A204.1 (cell line): ENCODE measurements at regions not wholly inside any gene's neighbourhood (a gene's known extent, or its start where the extent isn't known, plus 50 kb on each side); places are given as distances from the start of the nearest gene placed in this dataset.
A peak's percentile ranks its signal among the peaks of the same experiment; 100 is the strongest.

Experiments used
- FAIRE-seq: peaks from 2 replicates; lab custom pipeline; 2012; peaks lifted over from hg19 to GRCh38; lab: Jason Lieb, UNC

DNA sequence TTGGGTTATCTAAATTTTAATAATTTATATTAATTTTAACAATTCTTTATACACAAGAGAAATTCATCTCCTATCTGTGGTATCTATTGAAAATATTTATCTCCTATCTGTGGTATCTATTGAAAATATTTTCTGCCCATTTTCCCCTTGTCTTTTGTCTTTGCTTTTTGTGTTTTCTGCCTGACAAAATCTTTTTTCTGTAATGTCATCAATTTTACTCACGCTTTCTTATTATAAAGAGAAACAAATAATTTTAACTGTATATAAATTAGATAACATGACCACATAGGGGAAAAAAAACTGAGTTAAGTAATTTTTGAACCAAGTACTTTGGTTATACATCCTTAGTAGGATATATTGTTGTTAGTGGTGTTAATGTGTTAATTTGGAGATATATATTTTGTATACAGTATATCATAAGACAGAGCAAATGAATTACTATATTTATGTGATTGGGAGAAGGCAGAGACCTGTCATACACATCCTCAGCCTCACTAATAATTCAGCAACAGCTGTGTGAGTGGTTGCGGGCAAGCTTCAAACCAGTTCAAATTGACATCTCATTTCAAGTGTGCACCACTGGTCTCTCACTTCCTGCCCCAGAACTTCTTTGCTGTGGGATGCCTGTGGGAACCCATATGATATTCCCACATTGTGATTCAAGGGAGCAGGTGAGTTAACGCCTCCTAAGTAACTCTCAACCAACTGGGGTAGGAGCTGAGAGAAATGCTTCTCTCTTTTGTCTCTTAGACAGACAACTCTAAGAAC lies 292.4 kb downstream of the SP3 start:
- no peak for FAIRE-seq

- no peak for FAIRE-seq
Measured at GRCh38 chr2:173673640-173674039, 291.5 kb downstream of the SP3 start.

DNA sequence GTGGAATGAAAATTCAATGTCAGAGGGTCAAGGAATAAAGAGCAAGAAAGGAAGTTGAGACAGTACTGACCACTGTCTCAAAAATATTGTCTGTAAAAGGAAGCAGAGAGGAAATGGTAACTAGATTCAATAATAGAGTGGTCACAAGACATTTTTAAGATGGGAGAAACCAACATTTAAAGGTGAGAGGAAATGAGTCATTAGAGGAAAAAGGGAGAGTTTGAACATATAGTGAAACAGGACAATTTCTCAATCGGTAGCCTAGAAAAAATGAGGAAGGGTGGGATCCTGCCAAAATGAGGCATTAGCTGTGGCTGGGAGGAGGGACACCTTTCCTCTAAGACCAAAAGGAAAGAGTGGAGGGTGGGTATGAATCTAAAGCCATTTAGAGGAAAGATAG lies 288.5 kb downstream of the SP3 start:
- FAIRE-seq = no peak

- FAIRE-seq = no peak
Measured at GRCh38 chr2:173678186-173678585, 287.0 kb downstream of the SP3 start.

DNA sequence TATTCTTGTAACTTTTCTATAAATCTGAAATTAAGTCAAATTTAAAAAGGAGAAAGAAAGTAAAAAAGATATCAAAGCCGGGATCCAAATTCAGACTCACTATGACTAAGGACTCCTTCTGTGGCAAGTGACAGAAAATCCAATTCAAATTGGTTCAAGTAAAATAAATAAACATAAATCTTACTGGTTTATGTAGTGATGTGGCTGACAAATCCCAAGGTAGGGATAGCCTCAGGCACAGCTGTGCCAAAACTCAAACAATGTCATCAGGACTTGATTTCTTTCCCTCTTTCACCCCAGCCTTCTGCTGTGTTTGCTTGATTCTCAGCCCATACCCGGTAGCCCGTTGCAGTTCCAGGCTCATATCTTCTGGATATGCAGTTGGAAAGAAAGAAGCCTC lies 284.6 kb downstream of the SP3 start:
- FAIRE-seq = no peak

DNA sequence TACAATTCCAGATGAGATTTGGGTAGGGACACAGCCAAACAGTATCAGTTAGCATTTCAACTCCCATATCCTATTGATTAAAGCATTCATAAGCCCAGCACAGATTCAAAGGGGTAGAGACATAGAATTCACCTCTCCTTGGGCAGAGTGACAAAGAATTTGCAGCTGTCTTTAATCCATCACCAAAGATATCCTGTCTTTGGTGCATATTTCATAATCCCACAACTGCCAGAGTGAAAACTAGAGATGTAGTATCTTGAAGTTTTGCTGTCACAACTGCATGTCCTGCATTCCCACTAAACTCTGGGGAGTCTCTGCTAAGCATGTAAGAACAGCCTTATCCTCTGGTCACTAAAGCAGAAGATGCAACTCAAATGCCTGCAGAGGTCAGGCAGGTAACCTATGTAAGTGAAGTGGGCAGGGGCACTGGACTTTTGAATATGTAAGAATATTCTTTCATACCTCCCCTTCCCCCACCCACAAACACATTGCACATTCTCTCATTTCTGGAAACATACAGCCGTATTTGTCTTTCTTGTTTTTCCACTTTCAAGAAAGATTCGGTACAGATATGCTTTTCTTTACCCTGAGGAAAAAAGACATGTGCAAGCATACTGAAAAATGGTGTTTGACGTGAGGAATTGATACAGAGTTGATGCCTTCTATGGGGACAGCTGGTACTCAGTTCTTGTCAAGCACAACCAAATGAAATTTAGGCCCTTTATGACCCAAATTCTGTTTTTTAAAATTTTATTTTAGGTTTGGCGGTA lies 283.1 kb downstream of the SP3 start:
- no peak for FAIRE-seq

- FAIRE-seq = no peak
Measured at GRCh38 chr2:173684896-173685459, 280.2 kb downstream of the SP3 start.

- FAIRE-seq = peak; percentile 6
Measured at GRCh38 chr2:173690349-173690748, 274.8 kb downstream of the SP3 start.

DNA sequence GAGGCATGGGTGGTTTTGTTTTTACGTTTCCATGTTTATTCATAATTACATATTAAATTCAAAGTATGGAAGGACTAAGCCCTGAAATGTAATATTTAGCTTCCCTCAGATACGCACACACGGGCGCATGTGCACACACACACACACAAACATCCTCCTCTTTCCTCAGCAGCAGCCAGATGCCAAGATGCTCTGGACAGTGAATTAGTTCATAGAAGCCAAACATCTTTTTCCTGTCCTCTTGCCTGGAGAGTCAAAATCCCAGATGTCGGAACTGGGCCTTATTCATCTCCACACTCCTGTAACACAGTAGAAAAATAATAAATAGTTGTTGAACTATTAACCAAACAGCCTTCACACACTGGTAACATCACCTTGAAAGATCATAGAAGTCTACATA lies 273.1 kb downstream of the SP3 start:
- no peak for FAIRE-seq

GRCh38 chr2:173693044-173693589 lies 272.1 kb downstream of the SP3 start:
- FAIRE-seq = no peak

DNA sequence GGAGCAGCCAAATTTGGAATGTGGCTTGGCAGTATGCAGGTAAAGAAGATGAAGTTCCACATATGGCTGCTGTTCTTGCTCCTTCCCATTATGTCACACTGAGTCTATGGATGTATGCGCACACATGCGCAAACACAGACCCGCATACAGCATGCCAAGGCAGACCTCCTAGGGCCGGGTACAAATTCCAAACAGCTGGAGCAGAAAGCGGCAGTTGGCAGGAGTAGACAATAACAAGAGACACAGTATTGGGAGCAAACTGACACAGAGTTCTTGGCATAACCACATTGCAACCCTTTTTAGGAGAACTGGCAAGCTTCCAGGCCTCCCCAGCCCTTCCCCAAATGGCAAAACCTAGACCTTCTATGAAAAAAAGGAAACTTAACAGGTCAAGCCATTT lies 268.9 kb downstream of the SP3 start:
- FAIRE-seq = no peak

DNA sequence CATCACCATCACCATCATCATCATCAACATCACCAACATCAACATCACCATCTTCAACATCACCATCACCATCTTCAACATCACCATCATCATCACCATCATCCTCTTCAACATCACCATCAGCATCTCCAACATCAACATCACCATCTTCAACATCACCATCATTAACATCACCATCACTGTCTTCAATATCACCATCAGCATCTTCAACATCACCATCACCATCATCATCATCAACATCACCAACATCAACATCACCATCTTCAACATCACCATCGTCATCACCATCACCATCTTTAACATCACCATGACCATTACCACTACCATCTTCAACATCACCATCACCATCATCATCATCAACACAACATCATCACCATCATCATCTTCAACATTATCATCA lies 267.2 kb downstream of the SP3 start:
- no peak for FAIRE-seq

DNA sequence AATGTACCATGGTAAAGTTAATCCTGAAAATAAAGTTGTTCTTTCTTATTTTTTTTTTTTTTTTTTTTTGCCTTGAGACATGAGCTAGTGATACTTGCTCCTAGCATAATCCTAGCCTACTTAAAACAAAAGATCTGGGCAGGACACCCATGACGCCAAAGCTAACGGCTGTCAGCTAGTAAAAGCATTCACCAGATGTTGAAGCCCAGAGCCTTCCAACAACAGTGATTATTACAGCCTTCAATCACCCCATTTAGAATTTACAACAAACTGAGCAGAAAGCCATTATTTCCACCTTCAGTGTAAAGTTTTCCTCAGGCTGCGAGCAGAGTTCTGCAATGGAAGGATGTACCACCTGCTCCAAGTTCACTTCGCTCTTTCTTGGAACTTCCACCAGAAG lies 259.5 kb downstream of the SP3 start:
- FAIRE-seq = no peak

- no peak for FAIRE-seq
Measured at GRCh38 chr2:173706936-173707335, 258.2 kb downstream of the SP3 start.

DNA sequence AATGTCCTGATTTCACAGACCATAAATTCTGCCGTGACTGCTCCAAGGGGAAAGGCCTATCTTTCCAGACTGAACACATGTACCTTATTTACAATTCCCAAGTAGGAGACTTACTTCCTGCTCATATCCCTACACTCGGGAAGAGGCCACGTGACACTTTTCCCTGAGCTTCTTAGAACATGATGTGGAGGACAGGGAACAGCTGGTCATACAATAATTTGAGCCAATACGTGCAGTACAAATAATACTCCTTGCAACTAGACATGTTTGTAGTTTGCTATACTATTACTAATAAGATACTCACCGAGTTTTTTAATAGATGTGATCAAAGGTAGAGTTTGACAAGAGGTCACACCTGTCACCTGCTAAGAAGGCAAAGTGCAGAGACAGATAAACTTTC lies 256.4 kb downstream of the SP3 start:
- no peak for FAIRE-seq

GRCh38 chr2:173711816-173712215 lies 253.4 kb downstream of the SP3 start:
- FAIRE-seq = no peak

DNA sequence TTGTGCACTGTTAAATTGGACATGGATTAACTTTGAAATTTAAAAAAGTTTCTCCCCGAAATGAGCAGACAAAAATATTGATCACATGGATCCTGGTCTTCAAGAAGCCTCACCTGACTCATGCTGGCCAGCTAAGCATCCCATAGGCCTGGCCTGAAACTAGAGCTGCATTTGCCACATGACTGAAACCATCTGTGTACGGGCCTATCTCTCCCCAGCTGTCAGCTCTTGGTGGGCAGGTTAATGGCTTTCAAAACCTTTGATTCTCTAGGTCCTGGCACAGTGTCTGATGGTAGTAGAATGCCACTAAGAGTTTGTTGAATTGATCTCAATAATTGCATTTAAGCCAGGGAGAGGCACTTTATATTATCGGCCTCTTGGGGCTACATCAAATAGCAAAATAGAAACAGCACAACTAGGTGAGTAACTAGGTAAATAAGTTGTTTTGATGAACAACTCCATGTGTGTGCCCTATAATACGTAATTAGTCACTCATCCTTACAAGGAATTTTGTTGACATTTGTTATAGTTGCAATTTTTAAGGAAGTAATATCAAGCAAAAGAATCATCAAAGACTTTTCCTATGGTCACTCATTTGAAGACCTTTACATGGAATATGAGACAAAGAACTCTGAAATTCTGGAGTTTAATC lies 251.1 kb downstream of the SP3 start:
- FAIRE-seq = no peak

DNA sequence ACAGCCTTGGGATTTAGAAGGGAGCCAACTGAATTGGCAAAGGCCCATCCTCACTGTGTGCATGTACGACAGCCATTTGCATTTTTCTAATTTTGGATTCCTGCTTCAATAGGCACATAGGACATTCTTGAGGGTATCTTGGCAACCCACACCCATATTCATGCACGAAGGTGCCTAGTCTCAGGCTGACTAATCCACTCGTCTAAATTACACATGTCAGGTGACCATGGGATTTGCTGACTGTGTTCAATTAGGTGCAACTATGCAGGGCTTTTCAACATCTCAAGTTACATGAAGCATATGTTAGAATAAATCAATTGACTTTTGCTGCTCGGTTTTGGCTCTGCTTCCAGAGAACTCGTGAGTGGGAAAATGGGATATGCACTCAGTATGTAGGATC lies 249.7 kb downstream of the SP3 start:
- FAIRE-seq = no peak

GRCh38 chr2:173716458-173717052 lies 248.6 kb downstream of the SP3 start:
- no peak for FAIRE-seq

DNA sequence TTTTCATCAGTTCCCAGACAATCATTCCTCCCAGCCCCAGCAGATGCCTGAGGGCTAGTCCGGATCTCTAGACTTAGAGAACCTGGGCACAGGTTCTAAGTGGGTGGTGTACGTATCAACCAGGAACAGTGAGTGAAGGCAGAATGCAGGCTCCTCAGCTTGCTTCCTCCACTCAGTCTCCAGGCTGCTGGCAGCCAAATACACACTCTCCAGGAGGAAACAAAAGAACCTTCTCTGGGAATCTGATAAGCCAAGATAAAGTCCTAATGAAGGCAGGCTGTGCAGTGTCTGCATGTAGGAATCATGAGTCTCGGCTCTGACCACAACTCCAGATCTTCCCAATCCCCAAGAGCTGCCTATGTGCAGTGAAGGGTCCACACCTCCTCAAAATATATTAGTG lies 245.7 kb downstream of the SP3 start:
- FAIRE-seq = no peak

- no peak for FAIRE-seq
Measured at GRCh38 chr2:173720306-173720705, 244.9 kb downstream of the SP3 start.

GRCh38 chr2:173734797-173735196 lies 230.4 kb downstream of the SP3 start:
- FAIRE-seq = no peak
